22Rv1 (cell line): ENCODE measurements at regions not wholly inside any gene's neighbourhood (a gene's known extent, or its start where the extent isn't known, plus 50 kb on each side); places are given as distances from the start of the nearest gene placed in this dataset.

Experiments used
- ZFX ChIP-seq: fragments of 450-650 bp; IDR thresholded peaks from 2 replicates; pipeline ENCODE4 v1.6.1; 2017; ENCODE audit warnings: antibody characterized with exemption, borderline replicate concordance
- TF ChIP-seq, protein P1 (sequence below): fragments of 450-650 bp; IDR thresholded peaks from 2 replicates; pipeline ENCODE4 v1.5.1; 2017; ENCODE audit warnings: mild to moderate bottlenecking

DNA sequence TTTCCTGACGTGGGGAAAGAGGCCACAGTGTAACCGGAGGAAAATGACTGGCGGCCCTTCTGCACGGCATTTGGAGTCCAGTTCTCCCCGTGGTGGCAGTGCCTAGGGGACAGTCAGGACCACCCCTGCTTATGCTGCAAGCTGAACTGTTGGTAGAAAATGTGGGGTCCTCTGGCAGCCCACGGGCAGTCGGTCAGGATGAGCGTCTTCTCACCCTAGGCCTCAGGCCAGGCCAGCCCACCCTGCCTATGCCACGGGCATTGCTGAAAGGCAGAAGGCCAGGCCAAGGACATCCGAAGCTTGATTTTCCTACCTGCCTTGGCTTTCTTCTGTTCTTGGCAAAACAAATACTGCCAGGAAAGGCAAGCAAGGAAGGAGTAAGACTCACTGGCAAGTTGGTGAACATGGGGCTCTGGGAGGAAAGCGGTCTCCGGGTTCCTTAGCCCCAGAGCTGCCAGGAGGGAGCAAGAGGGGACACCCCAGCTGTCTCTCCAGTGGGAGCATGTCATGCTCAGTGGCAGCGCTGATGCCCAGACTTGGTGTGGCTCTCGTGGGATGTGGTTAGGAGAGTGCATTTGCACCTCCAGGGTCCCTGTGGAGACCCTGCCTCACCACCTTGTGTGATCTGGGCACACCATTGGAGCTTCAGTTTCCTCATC lies 311.6 kb downstream of the QKI start:
- TF ChIP-seq, protein P1, sequence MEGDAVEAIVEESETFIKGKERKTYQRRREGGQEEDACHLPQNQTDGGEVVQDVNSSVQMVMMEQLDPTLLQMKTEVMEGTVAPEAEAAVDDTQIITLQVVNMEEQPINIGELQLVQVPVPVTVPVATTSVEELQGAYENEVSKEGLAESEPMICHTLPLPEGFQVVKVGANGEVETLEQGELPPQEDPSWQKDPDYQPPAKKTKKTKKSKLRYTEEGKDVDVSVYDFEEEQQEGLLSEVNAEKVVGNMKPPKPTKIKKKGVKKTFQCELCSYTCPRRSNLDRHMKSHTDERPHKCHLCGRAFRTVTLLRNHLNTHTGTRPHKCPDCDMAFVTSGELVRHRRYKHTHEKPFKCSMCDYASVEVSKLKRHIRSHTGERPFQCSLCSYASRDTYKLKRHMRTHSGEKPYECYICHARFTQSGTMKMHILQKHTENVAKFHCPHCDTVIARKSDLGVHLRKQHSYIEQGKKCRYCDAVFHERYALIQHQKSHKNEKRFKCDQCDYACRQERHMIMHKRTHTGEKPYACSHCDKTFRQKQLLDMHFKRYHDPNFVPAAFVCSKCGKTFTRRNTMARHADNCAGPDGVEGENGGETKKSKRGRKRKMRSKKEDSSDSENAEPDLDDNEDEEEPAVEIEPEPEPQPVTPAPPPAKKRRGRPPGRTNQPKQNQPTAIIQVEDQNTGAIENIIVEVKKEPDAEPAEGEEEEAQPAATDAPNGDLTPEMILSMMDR, result no peak
- no peak for TF ChIP-seq ZFX
